ENCODE measurements at regions not wholly inside any gene's neighbourhood (a gene's known extent, or its start where the extent isn't known, plus 50 kb on each side); places are given as distances from the start of the nearest gene placed in this dataset.

- no peak for TF ChIP-seq CREB1 (CRISPR knock-in tag; IDR thresholded peaks at IDR 0.05; ENCODE audit: low read depth)
These were observed 192.6 kb upstream of the E2F8 start (continued) for GRCh38 chr11:19433367-19433766.

GRCh38 chr11:19432370-19433061 is 191.8 kb upstream of the E2F8 start:
- Mint-ChIP-seq H3K27ac (0 out of 2 replicates have a peak overlapping the region, but pooled peaks have one; percentile 2), H3K4me3 (no peak overlapping the region; the same call in 2 of the 3 replicates), H3K27me3 (ENCODE audit: insufficient read depth, low read depth, poor library complexity) (peaks cover 2% of the 10 kb centered on the region), H3K36me3 (ENCODE audit: low read depth) (no peaks in the 10 kb centered on the region), H3K9me3 (no peaks in the 10 kb centered on the region), H3K4me1 (peaks cover 30% of the 10 kb centered on the region)
- Histone ChIP-seq H4K20me1 (replicated peaks; ENCODE audit: insufficient read depth) (no peaks in the 10 kb centered on the region), H3K4me2 (peak overlapping the region; percentile 27; the same call in 1 of the 2 replicates), H3F3A (replicated peaks; ENCODE audit: low read depth) (no peaks in the 10 kb centered on the region), H3K4me3 (no peak overlapping the region), H3K9me2 (ENCODE audit: insufficient read depth) (no peaks in the 10 kb centered on the region), H3K27me3 (ENCODE audit: insufficient read depth) (no peaks in the 10 kb centered on the region), H3K36me3 (ENCODE audit: insufficient read depth) (no peaks in the 10 kb centered on the region), H3K4me1 (ENCODE audit: insufficient read depth) (peaks cover 22% of the 10 kb centered on the region), H3K79me2 (replicated peaks; ENCODE audit: insufficient read depth) (no peaks in the 10 kb centered on the region), H2AFZ (peak overlapping the region; percentile 96), H3K27ac (ENCODE audit: low read depth) (no peak overlapping the region)
- DNase-seq (ENCODE audit: low spot score) (peak; percentile 22), ATAC-seq (peak; percentile 69)
- TF ChIP-seq NANOG (IDR thresholded peaks at IDR 0.05; ENCODE audit: borderline replicate concordance) (no peak), STAT1 (IDR thresholded peaks at IDR 0.05; ENCODE audit: unreplicated experiment) (no peak), JUNB (IDR thresholded peaks at IDR 0.05; ENCODE audit: unreplicated experiment) (no peak), REST (IDR thresholded peaks at IDR 0.05; ENCODE audit: unreplicated experiment) (no peak), CTCF (conservative IDR thresholded peaks at IDR 0.05; ENCODE audit: low read depth in 2 of 2) (no peak), ZNF331 (CRISPR knock-in tag; IDR thresholded peaks at IDR 0.05; ENCODE audit: low read depth) (no peak)
